GM23338 (cell line): ENCODE measurements at regions not wholly inside any gene's neighbourhood (a gene's known extent, or its start where the extent isn't known, plus 50 kb on each side); places are given as distances from the start of the nearest gene placed in this dataset.
"Not testable (repeated sequence)": the region's sequence is repeated elsewhere in the genome, so short reads cannot be mapped to it uniquely, and the experiment has no call there.

Experiments used
- ATAC-seq: fragments of 200-7000 bp; cut with Tn5 transposase; 3 replicates; pipeline ENCODE4 v1.9.1; 2020
- DNase-seq: peaks from one replicate; pipeline ENCODE4 v3.0.0-alpha.2; 2015; ENCODE audit warnings: low spot score
- H2AFZ ChIP-seq: fragments of 200-600 bp; sonication (generic); 2 replicates; pipeline ENCODE4 v1.8.0; 2016; ENCODE audit warnings: antibody characterized with exemption, mild to moderate bottlenecking, moderate library complexity
- H3F3A ChIP-seq: fragments of 200-600 bp; sonication (generic); replicated peaks from 2 replicates; pipeline ENCODE4 v1.8.0; 2017; ENCODE audit warnings: antibody characterized with exemption, mixed run types, low read depth
- H3K27ac ChIP-seq: fragments of 200-600 bp; sonication (generic); 2 replicates; pipeline ENCODE4 v1.6.1; 2016; ENCODE audit warnings: low read depth
- H3K27me3 ChIP-seq: fragments of 200-600 bp; sonication (generic); 2 replicates; pipeline ENCODE4 v1.8.0; 2016; ENCODE audit warnings: mild to moderate bottlenecking, mixed run types, moderate library complexity; ENCODE audit not compliant: insufficient read depth
- H3K36me3 ChIP-seq: fragments of 200-600 bp; sonication (generic); 2 replicates; pipeline ENCODE4 v1.8.0; 2016; ENCODE audit warnings: mild to moderate bottlenecking; ENCODE audit not compliant: insufficient read depth
- H3K4me1 ChIP-seq: fragments of 200-600 bp; sonication (generic); 2 replicates; pipeline ENCODE4 v1.8.0; 2016; ENCODE audit warnings: mild to moderate bottlenecking, moderate library complexity; ENCODE audit not compliant: insufficient read depth
- H3K4me2 ChIP-seq: fragments of 200-600 bp; sonication (generic); 2 replicates; pipeline ENCODE4 v1.7.1; 2017; ENCODE audit warnings: mixed run types
- H3K4me3 ChIP-seq: fragments of 200-600 bp; sonication (generic); 2 replicates; pipeline ENCODE4 v1.6.1; 2016; ENCODE audit warnings: mixed run types
- H3K79me2 ChIP-seq: fragments of 200-600 bp; sonication (generic); replicated peaks from 2 replicates; pipeline ENCODE4 v1.8.0; 2017; ENCODE audit warnings: mild to moderate bottlenecking; ENCODE audit not compliant: insufficient read depth
- H3K9me2 ChIP-seq: fragments of 200-600 bp; sonication (generic); 2 replicates; pipeline ENCODE4 v1.8.0; 2017; ENCODE audit not compliant: insufficient read depth
- H4K20me1 ChIP-seq: fragments of 200-600 bp; sonication (generic); replicated peaks from 2 replicates; pipeline ENCODE4 v1.8.0; 2017; ENCODE audit warnings: mild to moderate bottlenecking; ENCODE audit not compliant: insufficient read depth
- H3K27ac Mint-ChIP-seq: 2 replicates; pipeline ENCODE4 v1.8.0; 2020; ENCODE audit warnings: inconsistent platforms, mild to moderate bottlenecking, moderate library complexity, mixed read lengths
- H3K27me3 Mint-ChIP-seq: 3 replicates; pipeline ENCODE4 v1.8.0; 2022; ENCODE audit warnings: low read depth, mild to moderate bottlenecking, moderate library complexity, mixed read lengths, inconsistent platforms; ENCODE audit not compliant: insufficient read depth, poor library complexity
- H3K36me3 Mint-ChIP-seq: 3 replicates; pipeline ENCODE4 v1.8.0; 2021; ENCODE audit warnings: low read depth, mild to moderate bottlenecking, inconsistent platforms, moderate library complexity, mixed read lengths
- H3K4me1 Mint-ChIP-seq: 3 replicates; pipeline ENCODE4 v1.8.0; 2020; ENCODE audit warnings: mild to moderate bottlenecking, inconsistent platforms, mixed read lengths
- H3K4me3 Mint-ChIP-seq: 3 replicates; pipeline ENCODE4 v1.8.0; 2021; ENCODE audit warnings: moderate library complexity, mild to moderate bottlenecking, inconsistent platforms, mixed read lengths
- H3K9me3 Mint-ChIP-seq: 3 replicates; pipeline ENCODE4 v1.8.0; 2020; ENCODE audit warnings: moderate library complexity, mild to moderate bottlenecking, inconsistent platforms, mixed read lengths
- CREB1 ChIP-seq: fragments of 250-450 bp; sonication (Bioruptor Pico); IDR thresholded peaks from 2 replicates; pipeline ENCODE4 v1.5.0; 2020; ENCODE audit warnings: low read depth, mild to moderate bottlenecking, moderate library complexity
- POLR2AphosphoS5 ChIP-seq: IDR thresholded peaks from 2 replicates; pipeline ENCODE4 v1.6.1; 2016; ENCODE audit warnings: antibody characterized with exemption, low read depth
- REST ChIP-seq: IDR thresholded peaks from one replicate; pipeline ENCODE4 v1.6.1; 2018; ENCODE audit warnings: antibody characterized with exemption; ENCODE audit not compliant: unreplicated experiment
- STAT1 ChIP-seq: IDR thresholded peaks from one replicate; pipeline ENCODE4 v1.6.1; 2016; ENCODE audit warnings: antibody characterized with exemption; ENCODE audit not compliant: unreplicated experiment

- no peak for TF ChIP-seq CREB1 (CRISPR knock-in tag)
- TF ChIP-seq REST = no peak
These were observed 86.9 kb downstream of the GGTLC2 start (continued) for GRCh38 chr22:22731374-22731676.

GRCh38 chr22:22733006-22733405 is 88.6 kb downstream of the GGTLC2 start:
- peaks cover 100% of the 10 kb centered on the region for H3K27me3 ChIP-seq
- H3K27me3 Mint-ChIP-seq = peaks cover 50% of the 10 kb centered on the region
- H2AFZ ChIP-seq = not testable (repeated sequence)

GRCh38 chr22:22733881-22734373 is 89.5 kb downstream of the GGTLC2 start:
- H3F3A ChIP-seq = no peaks in the 10 kb centered on the region
- Mint-ChIP-seq H3K27ac (no peak overlapping the region), H3K4me1 (peaks cover 7% of the 10 kb centered on the region; the same call in 2 of the 3 replicates), H3K4me3 (no peak overlapping the region), H3K36me3 (no peaks in the 10 kb centered on the region), H3K27me3 (peaks cover 47% of the 10 kb centered on the region), H3K9me3 (no peaks in the 10 kb centered on the region; the same call in 2 of the 3 replicates)
- no peak overlapping the region for H2AFZ ChIP-seq
- no peak for TF ChIP-seq STAT1
- TF ChIP-seq POLR2AphosphoS5 = no peak
- TF ChIP-seq REST = no peak
- no peaks in the 10 kb centered on the region for H4K20me1 ChIP-seq
- H3K27ac ChIP-seq = no peak overlapping the region
- H3K9me2 ChIP-seq = no peaks in the 10 kb centered on the region
- H3K4me1 ChIP-seq = no peaks in the 10 kb centered on the region
- H3K36me3 ChIP-seq = no peaks in the 10 kb centered on the region
- no peak for DNase-seq
- H3K4me3 ChIP-seq = no peak overlapping the region
- H3K27me3 ChIP-seq = peaks cover 99% of the 10 kb centered on the region
- ATAC-seq = no peak; the same call in 2 of the 3 replicates
- H3K79me2 ChIP-seq = no peaks in the 10 kb centered on the region
- H3K4me2 ChIP-seq = no peak overlapping the region

More at GRCh38 chr22:22733006-22733405, 88.6 kb downstream of the GGTLC2 start:
- H3K4me3 ChIP-seq, H3K4me3 Mint-ChIP-seq, H3K27ac ChIP-seq, H3K36me3 ChIP-seq, H3K4me1 Mint-ChIP-seq, H3K4me1 ChIP-seq, H3K9me3 Mint-ChIP-seq, H3K79me2 ChIP-seq, H3F3A ChIP-seq, DNase-seq, H3K36me3 Mint-ChIP-seq, ATAC-seq, H3K27ac Mint-ChIP-seq, H3K4me2 ChIP-seq, H3K9me2 ChIP-seq, H4K20me1 ChIP-seq: not testable (repeated sequence)

- not testable (repeated sequence) for H3K9me3 Mint-ChIP-seq, H3K4me1 Mint-ChIP-seq, H3F3A ChIP-seq, H3K36me3 ChIP-seq, H3K27ac Mint-ChIP-seq, H3K4me2 ChIP-seq, H4K20me1 ChIP-seq, H2AFZ ChIP-seq, H3K4me1 ChIP-seq, H3K79me2 ChIP-seq, H3K4me3 Mint-ChIP-seq, H3K9me2 ChIP-seq, H3K4me3 ChIP-seq, H3K36me3 Mint-ChIP-seq, H3K27ac ChIP-seq
- H3K27me3 ChIP-seq = peaks cover 99% of the 10 kb centered on the region
- DNase-seq = peak; percentile 45
- peak; percentile 96 for ATAC-seq
- H3K27me3 Mint-ChIP-seq = peaks cover 52% of the 10 kb centered on the region
These were observed 90.2 kb downstream of the GGTLC2 start for GRCh38 chr22:22734395-22735272.

GRCh38 chr22:22735276-22735675 is 90.9 kb downstream of the GGTLC2 start:
- H3K9me3 Mint-ChIP-seq = not testable (repeated sequence)

More at GRCh38 chr22:22735276-22735675, 90.9 kb downstream of the GGTLC2 start:
- H3F3A ChIP-seq, H4K20me1 ChIP-seq, H3K36me3 ChIP-seq, DNase-seq, H3K79me2 ChIP-seq, H3K36me3 Mint-ChIP-seq, H3K27ac ChIP-seq, ATAC-seq, H3K4me2 ChIP-seq, H3K27ac Mint-ChIP-seq, H2AFZ ChIP-seq, H3K4me3 Mint-ChIP-seq, H3K4me1 Mint-ChIP-seq, H3K9me2 ChIP-seq, H3K4me3 ChIP-seq, H3K4me1 ChIP-seq: not testable (repeated sequence)
- H3K27me3 ChIP-seq = peaks cover 98% of the 10 kb centered on the region
- H3K27me3 Mint-ChIP-seq = peaks cover 55% of the 10 kb centered on the region
